PC-9 (cell line): ENCODE measurements at regions not wholly inside any gene's neighbourhood (a gene's known extent, or its start where the extent isn't known, plus 50 kb on each side); places are given as distances from the start of the nearest gene placed in this dataset.

Experiments used
- BruUV-seq: library from RNA; stranded (reverse); fragments of 400-500 nt; replicated peaks from 2 replicates; lab custom pipeline; 2021; lab: Mats Ljungman, UMichigan
- CTCF ChIA-PET: fragments of 300-600 bp; sonication (Branson Sonifier 250); formaldehyde crosslinking; loops from one replicate; lab custom pipeline; 2022; ENCODE audit warnings: antibody characterized with exemption; lab: Charles Lee
- POLR2A ChIA-PET: fragments of 300-600 bp; sonication (Branson Sonifier 250); formaldehyde crosslinking; loops from one replicate; lab custom pipeline; 2022; ENCODE audit warnings: antibody characterized with exemption; ENCODE audit not compliant: unreplicated experiment; lab: Charles Lee
- DNase-seq, 2 experiments: peaks; one replicate each; pipeline versions ENCODE4 v3.0.0 to v3.0.0-alpha.2; 2015 to 2022; ENCODE audit warnings: mixed read lengths in 1 of 2
- H2AFZ ChIP-seq: fragments of 200-600 bp; sonication (generic); 2 replicates; pipeline ENCODE4 v1.8.1; 2017; ENCODE audit warnings: antibody characterized with exemption
- H3F3A ChIP-seq: fragments of 200-600 bp; sonication (generic); 2 replicates; pipeline ENCODE4 v1.8.1; 2017; ENCODE audit warnings: antibody characterized with exemption, mild to moderate bottlenecking, low read depth; ENCODE audit not compliant: insufficient read depth
- H3K27ac ChIP-seq: fragments of 200-600 bp; sonication (generic); 2 replicates; pipeline ENCODE4 v1.6.1; 2016; ENCODE audit warnings: mixed run types
- H3K27me3 ChIP-seq: fragments of 200-600 bp; sonication (generic); 2 replicates; pipeline ENCODE4 v1.6.1; 2016; ENCODE audit warnings: low read depth, mixed run types; ENCODE audit not compliant: insufficient read depth
- H3K36me3 ChIP-seq: fragments of 200-600 bp; sonication (generic); 2 replicates; pipeline ENCODE4 v1.6.1; 2016; ENCODE audit warnings: low read depth, mixed run types
- H3K4me1 ChIP-seq: fragments of 200-600 bp; sonication (generic); replicated peaks from 2 replicates; pipeline ENCODE4 v1.6.1; 2016; ENCODE audit warnings: mixed run types; ENCODE audit not compliant: insufficient read depth
- H3K4me2 ChIP-seq: fragments of 200-600 bp; sonication (generic); 2 replicates; pipeline ENCODE4 v1.6.1; 2017; ENCODE audit warnings: mixed run types
- H3K4me3 ChIP-seq: fragments of 200-600 bp; sonication (generic); 2 replicates; pipeline ENCODE4 v1.6.1; 2016; ENCODE audit warnings: mixed run types
- H3K79me2 ChIP-seq: fragments of 200-600 bp; sonication (generic); 2 replicates; pipeline ENCODE4 v1.6.1; 2017; ENCODE audit warnings: low read depth, mixed run types
- H3K9me2 ChIP-seq: fragments of 200-600 bp; sonication (generic); 2 replicates; pipeline ENCODE4 v1.8.1; 2017; ENCODE audit warnings: mild to moderate bottlenecking; ENCODE audit not compliant: insufficient read depth
- H3K9me3 ChIP-seq: fragments of 200-600 bp; sonication (generic); 2 replicates; pipeline ENCODE4 v1.8.1; 2016; ENCODE audit warnings: low read depth; ENCODE audit not compliant: insufficient read depth
- H4K20me1 ChIP-seq: fragments of 200-600 bp; sonication (generic); 2 replicates; pipeline ENCODE4 v1.8.1; 2017; ENCODE audit not compliant: insufficient read depth
- CTCF ChIP-seq: fragments of 200-600 bp; sonication (generic); conservative IDR thresholded peaks from 2 replicates; pipeline ENCODE4 v1.6.1; 2017; ENCODE audit warnings: mixed run types, antibody characterized with exemption, mild to moderate bottlenecking, moderate library complexity
- EZH2 ChIP-seq: fragments of 200-600 bp; sonication (generic); IDR thresholded peaks from 2 replicates; pipeline ENCODE4 v1.8.0; 2017; ENCODE audit warnings: antibody characterized with exemption, low read depth
- intact Hi-C: fragments of 100-400 bp; cut with micrococcal nuclease; formaldehyde crosslinking; loops from one replicate; pipeline ENCODE4 v1.10.0; 2022; ENCODE audit not compliant: unreplicated experiment

- Histone ChIP-seq H3F3A (peaks cover 21% of the 10 kb centered on the region), H3K27ac (no peak overlapping the region), H3K36me3 (no peaks in the 10 kb centered on the region), H2AFZ (no peak overlapping the region), H3K4me1 (peaks cover 26% of the 10 kb centered on the region), H3K9me3 (no peaks in the 10 kb centered on the region), H3K9me2 (no peaks in the 10 kb centered on the region), H3K4me2 (peak overlapping the region; percentile 92), H4K20me1 (no peaks in the 10 kb centered on the region), H3K27me3 (no peaks in the 10 kb centered on the region), H3K79me2 (no peaks in the 10 kb centered on the region), H3K4me3 (no peak overlapping the region)
- no peak for DNase-seq
- POLR2A ChIA-PET: no interaction called here
- intact Hi-C loops: no loop called here
- CTCF ChIA-PET: no interaction called here
- TF ChIP-seq EZH2 (no peak), CTCF (no peak)
- no TSS peak for BruUV-seq
These were observed 139.6 kb downstream of the TMCO5A start for GRCh38 chr15:38074029-38074428.

GRCh38 chr15:38075466-38075865 is 141.0 kb downstream of the TMCO5A start:
- no peaks in the 10 kb centered on the region for H3K36me3 ChIP-seq
- no peak overlapping the region for H3K27ac ChIP-seq
- no peaks in the 10 kb centered on the region for H3K9me2 ChIP-seq
- intact Hi-C loops: no loop called here
- no peak for DNase-seq
- H3F3A ChIP-seq: peaks cover 11% of the 10 kb centered on the region; the same call in 1 of the 2 replicates
- TF ChIP-seq CTCF (no peak), EZH2 (no peak)
- BruUV-seq: no TSS peak
- no peaks in the 10 kb centered on the region for H3K9me3 ChIP-seq
- H3K4me2 ChIP-seq: no peak overlapping the region
- H4K20me1 ChIP-seq: no peaks in the 10 kb centered on the region
- ChIA-PET POLR2A (no interaction called here), CTCF (no interaction called here)
- no peak overlapping the region for H3K4me3 ChIP-seq
- H3K79me2 ChIP-seq: no peaks in the 10 kb centered on the region
- H3K27me3 ChIP-seq: no peaks in the 10 kb centered on the region
- H3K4me1 ChIP-seq: peaks cover 12% of the 10 kb centered on the region
- H2AFZ ChIP-seq: no peak overlapping the region

- H3K79me2 ChIP-seq: no peaks in the 10 kb centered on the region
- no peaks in the 10 kb centered on the region for H3K9me2 ChIP-seq
- intact Hi-C loops: no loop called here
- POLR2A ChIA-PET: no interaction called here
- no peak overlapping the region for H2AFZ ChIP-seq
- no peaks in the 10 kb centered on the region for H3K36me3 ChIP-seq
- no peak for TF ChIP-seq CTCF
- no peak for TF ChIP-seq EZH2
- H3K27ac ChIP-seq: no peak overlapping the region
- CTCF ChIA-PET: no interaction called here
- no peak overlapping the region for H3K4me2 ChIP-seq
- no TSS peak for BruUV-seq
- no peak for DNase-seq
- no peaks in the 10 kb centered on the region for H3K9me3 ChIP-seq
- H4K20me1 ChIP-seq: no peaks in the 10 kb centered on the region
- H3F3A ChIP-seq: peaks cover 10% of the 10 kb centered on the region; the same call in 1 of the 2 replicates
- H3K27me3 ChIP-seq: no peaks in the 10 kb centered on the region
- H3K4me3 ChIP-seq: no peak overlapping the region
- peaks cover 9% of the 10 kb centered on the region for H3K4me1 ChIP-seq
These were observed 142.3 kb downstream of the TMCO5A start for GRCh38 chr15:38076786-38077185.
